ENCODE measurements at regions not wholly inside any gene's neighbourhood (a gene's known extent, or its start where the extent isn't known, plus 50 kb on each side); places are given as distances from the start of the nearest gene placed in this dataset.

GRCh38 chr11:91406009-91406408 lies 818.6 kb upstream of the FAT3 start:
- Histone ChIP-seq H3K9me3 (ENCODE audit: control insufficient read depth, insufficient read depth, low read length) (no peaks in the 10 kb centered on the region; the same call in 1 of the 2 replicates), H3K9me2 (replicated peaks; ENCODE audit: control insufficient read depth, low read length) (no peaks in the 10 kb centered on the region), H3K4me2 (ENCODE audit: low read length) (no peak overlapping the region), H3K36me3 (ENCODE audit: control insufficient read depth, low read length) (no peaks in the 10 kb centered on the region), H3K4me1 (ENCODE audit: control insufficient read depth, low read length) (no peaks in the 10 kb centered on the region), H3F3A (ENCODE audit: control insufficient read depth, insufficient read depth) (no peaks in the 10 kb centered on the region), H3K27me3 (ENCODE audit: control insufficient read depth, low read length) (no peaks in the 10 kb centered on the region), H3K79me2 (ENCODE audit: control insufficient read depth, low read length) (no peaks in the 10 kb centered on the region), H3K27ac (ENCODE audit: low read depth, low read length) (no peak overlapping the region), H4K20me1 (ENCODE audit: control insufficient read depth, insufficient read depth, low read depth, low read length) (no peaks in the 10 kb centered on the region), H3K4me3 (ENCODE audit: low read length) (no peak overlapping the region)
- TF ChIP-seq EZH2phosphoT487 (IDR thresholded peaks at IDR 0.05; ENCODE audit: borderline replicate concordance, low read length), result no peak

GRCh38 chr11:91404344-91404743 lies 820.3 kb upstream of the FAT3 start:
- H3K4me3 ChIP-seq (ENCODE audit: low read length), result no peak overlapping the region
- H3K4me2 ChIP-seq (ENCODE audit: low read length), result no peak overlapping the region
- no peak overlapping the region for H3K27ac ChIP-seq (ENCODE audit: low read depth, low read length)
- no peaks in the 10 kb centered on the region for H3K36me3 ChIP-seq (ENCODE audit: control insufficient read depth, low read length)
- H3K27me3 ChIP-seq (ENCODE audit: control insufficient read depth, low read length), result no peaks in the 10 kb centered on the region
- no peaks in the 10 kb centered on the region for H3K79me2 ChIP-seq (ENCODE audit: control insufficient read depth, low read length)
- H3K9me2 ChIP-seq (replicated peaks; ENCODE audit: control insufficient read depth, low read length), result no peaks in the 10 kb centered on the region
- no peaks in the 10 kb centered on the region for H4K20me1 ChIP-seq (ENCODE audit: control insufficient read depth, insufficient read depth, low read depth, low read length)
- no peak for TF ChIP-seq EZH2phosphoT487 (IDR thresholded peaks at IDR 0.05; ENCODE audit: borderline replicate concordance, low read length)
- TF ChIP-seq CTCF (IDR thresholded peaks at IDR 0.05; ENCODE audit: low read depth, low read length, poor library complexity, severe bottlenecking), result no peak
- H3K4me1 ChIP-seq (ENCODE audit: control insufficient read depth, low read length), result no peaks in the 10 kb centered on the region
- no peaks in the 10 kb centered on the region for H3F3A ChIP-seq (ENCODE audit: control insufficient read depth, insufficient read depth)
- no peaks in the 10 kb centered on the region; the same call in 1 of the 2 replicates for H3K9me3 ChIP-seq (ENCODE audit: control insufficient read depth, insufficient read depth, low read length)

- H3K27ac ChIP-seq (ENCODE audit: low read depth, low read length), result no peak overlapping the region
- H3K79me2 ChIP-seq (ENCODE audit: control insufficient read depth, low read length), result no peaks in the 10 kb centered on the region
- no peak overlapping the region for H3K4me2 ChIP-seq (ENCODE audit: low read length)
- no peaks in the 10 kb centered on the region for H3F3A ChIP-seq (ENCODE audit: control insufficient read depth, insufficient read depth)
- H3K4me1 ChIP-seq (ENCODE audit: control insufficient read depth, low read length), result no peaks in the 10 kb centered on the region
- no peak overlapping the region for H3K4me3 ChIP-seq (ENCODE audit: low read length)
- H3K9me2 ChIP-seq (replicated peaks; ENCODE audit: control insufficient read depth, low read length), result no peaks in the 10 kb centered on the region
- H4K20me1 ChIP-seq (ENCODE audit: control insufficient read depth, insufficient read depth, low read depth, low read length), result no peaks in the 10 kb centered on the region
- H3K27me3 ChIP-seq (ENCODE audit: control insufficient read depth, low read length), result no peaks in the 10 kb centered on the region
- TF ChIP-seq CTCF (IDR thresholded peaks at IDR 0.05; ENCODE audit: low read depth, low read length, poor library complexity, severe bottlenecking) (no peak), EZH2phosphoT487 (IDR thresholded peaks at IDR 0.05; ENCODE audit: borderline replicate concordance, low read length) (no peak)
- no peaks in the 10 kb centered on the region for H3K9me3 ChIP-seq (ENCODE audit: control insufficient read depth, insufficient read depth, low read length)
- no peaks in the 10 kb centered on the region for H3K36me3 ChIP-seq (ENCODE audit: control insufficient read depth, low read length)
These were observed 827.5 kb upstream of the FAT3 start for GRCh38 chr11:91397134-91397468.

GRCh38 chr11:91396236-91397133 lies 828.1 kb upstream of the FAT3 start:
- Histone ChIP-seq H3K4me3 (ENCODE audit: low read length) (no peak overlapping the region), H3K9me3 (ENCODE audit: control insufficient read depth, insufficient read depth, low read length) (no peaks in the 10 kb centered on the region), H3K36me3 (ENCODE audit: control insufficient read depth, low read length) (no peaks in the 10 kb centered on the region), H4K20me1 (ENCODE audit: control insufficient read depth, insufficient read depth, low read depth, low read length) (no peaks in the 10 kb centered on the region), H3F3A (ENCODE audit: control insufficient read depth, insufficient read depth) (no peaks in the 10 kb centered on the region), H3K27me3 (ENCODE audit: control insufficient read depth, low read length) (no peaks in the 10 kb centered on the region), H3K4me1 (ENCODE audit: control insufficient read depth, low read length) (no peaks in the 10 kb centered on the region), H3K4me2 (ENCODE audit: low read length) (no peak overlapping the region), H3K79me2 (ENCODE audit: control insufficient read depth, low read length) (no peaks in the 10 kb centered on the region), H3K27ac (ENCODE audit: low read depth, low read length) (no peak overlapping the region), H3K9me2 (replicated peaks; ENCODE audit: control insufficient read depth, low read length) (no peaks in the 10 kb centered on the region)
- TF ChIP-seq CTCF (IDR thresholded peaks at IDR 0.05; ENCODE audit: low read depth, low read length, poor library complexity, severe bottlenecking) (no peak), EZH2phosphoT487 (IDR thresholded peaks at IDR 0.05; ENCODE audit: borderline replicate concordance, low read length) (no peak)

Data from DOHH2 (cell line).